Suprapubic skin (tissue), 4 donors: ENCODE measurements at regions not wholly inside any gene's neighbourhood (a gene's known extent, or its start where the extent isn't known, plus 50 kb on each side); places are given as distances from the start of the nearest gene placed in this dataset.

Source experiments
- CTCF ChIP-seq, 2 donors: fragments of 200-600 bp in 1 of 2; fragments of 450-650 bp in 1 of 2; sonication (generic) in 1 of 2; IDR thresholded peaks; one replicate each; pipeline ENCODE4 v1.5.1; 2016 to 2019; ENCODE audit warnings: antibody characterized with exemption in 2 of 2, mild to moderate bottlenecking in 1 of 2, moderate library complexity in 1 of 2
- EP300 ChIP-seq: sonication (generic); formaldehyde crosslinking; IDR thresholded peaks from one replicate; pipeline ENCODE4 v1.6.1; 2017; ENCODE audit warnings: antibody characterized with exemption
- POLR2A ChIP-seq, 2 donors: fragments of 450-650 bp; IDR thresholded peaks; one replicate each; pipeline ENCODE4 v1.6.1; 2017; ENCODE audit warnings: antibody characterized with exemption in 2 of 2, mild to moderate bottlenecking in 2 of 2, moderate library complexity in 2 of 2
- POLR2AphosphoS5 ChIP-seq, 3 donors: sonication (generic); formaldehyde crosslinking; IDR thresholded peaks; one replicate each; pipeline ENCODE4 v1.6.1; 2017; ENCODE audit warnings: antibody characterized with exemption in 3 of 3

- TF ChIP-seq POLR2A (IDR thresholded peaks at IDR 0.05) (no peak), CTCF (IDR thresholded peaks at IDR 0.05) (no peak), EP300 (no peak), POLR2AphosphoS5 (IDR thresholded peaks at IDR 0.05) (no peak)
Measured at GRCh38 chr3:197394464-197395321, 96.3 kb upstream of the DLG1 start.
